NCI-H146 (cell line): ENCODE measurements at regions not wholly inside any gene's neighbourhood (a gene's known extent, or its start where the extent isn't known, plus 50 kb on each side); places are given as distances from the start of the nearest gene placed in this dataset.
"Not testable (repeated sequence)": the region's sequence is repeated elsewhere in the genome, so short reads cannot be mapped to it uniquely, and the experiment has no call there.

Source experiments
- DNase-seq: peaks from one replicate; lab custom pipeline; 2025; lab: John Stamatoyannopoulos, UW

DNA sequence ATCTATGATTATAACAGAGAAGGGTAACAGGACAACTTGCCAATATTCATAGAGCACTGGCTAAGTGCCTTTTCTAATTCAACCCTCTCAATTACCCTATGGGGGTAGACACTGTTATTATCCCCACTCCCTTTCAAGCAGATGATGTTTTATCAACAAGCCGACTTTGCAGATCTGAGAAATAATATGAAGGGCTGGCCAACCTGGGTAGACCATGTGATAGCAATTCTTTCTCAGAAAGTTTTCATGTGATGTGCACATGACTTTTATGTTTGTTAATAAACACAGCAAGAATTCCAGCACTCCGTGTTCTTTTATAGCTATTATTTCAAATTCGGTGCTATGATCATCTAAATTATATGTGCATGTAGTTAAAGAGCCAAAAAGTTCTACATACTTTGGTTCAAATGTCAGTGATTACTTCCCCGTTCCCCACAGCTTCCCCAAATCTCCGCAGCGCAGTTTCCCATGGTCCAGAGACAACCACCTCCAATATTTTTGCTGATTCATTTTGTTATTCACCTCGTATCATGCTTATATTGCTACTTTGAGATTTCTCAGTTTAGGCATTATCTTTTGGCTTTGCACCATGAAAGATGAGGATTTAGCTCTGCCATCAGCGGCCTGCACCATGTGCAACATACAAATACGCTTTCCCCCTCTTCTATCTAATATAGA, 96.7 kb upstream of the GADD45A start:
- DNase-seq = no peak

DNA sequence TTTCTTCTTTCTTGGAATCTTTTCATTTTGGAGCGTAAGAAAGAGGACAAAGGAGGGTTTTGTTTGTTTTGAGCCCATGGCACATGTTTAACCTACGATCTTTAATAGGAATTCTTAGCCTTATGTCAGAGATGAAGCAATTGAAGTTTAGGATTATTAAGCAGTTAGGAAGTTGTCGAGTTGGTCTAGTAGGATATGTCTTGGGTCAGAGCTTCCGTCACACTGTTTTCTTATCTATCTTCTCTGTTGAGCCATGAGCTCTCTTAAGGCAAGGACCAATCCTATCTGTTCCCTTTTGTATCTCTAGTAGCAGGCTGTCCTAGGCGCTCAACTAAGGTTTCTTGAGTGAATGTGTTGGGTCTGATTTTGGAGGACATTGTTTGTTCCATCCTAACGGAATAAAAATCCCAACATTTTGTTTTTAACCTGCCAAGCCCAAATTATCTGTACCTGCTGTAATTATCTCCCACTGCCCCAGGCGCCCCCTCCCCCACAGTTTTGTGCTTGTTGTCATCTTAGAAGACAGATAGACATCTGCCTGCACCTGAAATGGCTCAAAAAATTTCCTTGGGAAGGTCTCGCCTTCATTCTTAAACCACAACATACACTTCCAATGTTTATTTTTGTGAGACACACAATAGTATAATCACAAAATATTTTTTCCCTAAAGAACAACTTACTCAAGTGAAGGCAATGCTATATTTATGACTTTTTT, 95.3 kb upstream of the GADD45A start:
- no peak for DNase-seq

DNA sequence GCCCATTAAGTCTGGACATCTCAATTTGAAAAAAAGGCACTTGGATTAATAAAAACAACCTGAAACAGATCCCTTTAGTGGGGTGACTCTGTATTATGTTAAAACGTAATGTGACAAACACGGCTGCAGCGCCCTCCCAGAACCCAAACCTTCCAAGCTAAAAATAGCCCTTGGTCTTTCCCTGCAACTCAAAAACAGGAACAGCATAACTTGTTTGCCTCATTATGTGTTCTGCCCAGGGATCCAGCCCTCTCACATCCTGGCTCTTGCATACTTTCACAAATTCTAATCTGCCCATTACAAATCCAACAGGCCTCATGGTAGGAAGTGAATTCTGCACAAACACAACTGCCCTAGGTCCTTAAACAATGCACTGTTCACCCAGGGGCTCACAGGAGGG, 94.7 kb upstream of the GADD45A start:
- no peak for DNase-seq

DNA sequence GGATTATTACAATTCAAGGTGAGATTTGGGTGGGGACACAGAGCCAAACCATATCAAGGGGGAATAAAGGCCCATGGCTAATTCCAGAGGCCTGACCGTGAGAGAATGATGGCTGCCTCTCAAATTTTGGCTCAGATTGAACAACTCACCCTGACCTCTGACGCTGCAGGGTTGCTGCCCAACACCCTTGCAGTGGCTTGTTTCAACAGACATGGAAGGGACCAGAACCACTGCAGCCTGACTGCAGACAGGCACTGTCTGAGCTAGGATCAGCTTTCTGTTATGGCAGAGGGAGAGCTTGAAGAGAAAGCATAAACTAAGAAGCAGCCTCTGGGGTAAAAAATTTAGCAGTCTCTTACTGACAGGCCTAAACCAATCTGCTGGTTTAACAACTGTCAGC, 90.2 kb upstream of the GADD45A start:
- no peak for DNase-seq

DNA sequence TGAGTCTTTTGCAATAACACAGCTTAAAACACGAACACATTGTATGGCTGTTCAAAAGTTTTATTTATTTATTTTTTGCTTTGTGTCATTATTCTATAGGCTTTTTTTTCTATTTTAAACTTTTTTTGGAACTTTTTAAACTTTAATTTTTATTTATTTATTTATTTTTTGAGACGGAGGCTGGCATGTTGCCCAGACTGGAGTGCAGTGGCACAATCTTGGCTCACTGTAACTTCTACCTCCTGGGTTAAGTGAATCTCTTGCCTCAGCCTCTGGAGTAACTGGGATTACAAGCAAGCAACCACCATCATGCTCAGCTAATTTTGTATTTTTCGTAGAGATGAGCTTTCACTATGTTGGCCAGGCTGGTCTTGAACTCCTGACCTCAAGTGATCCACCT, 88.3 kb upstream of the GADD45A start:
- DNase-seq = no peak

DNA sequence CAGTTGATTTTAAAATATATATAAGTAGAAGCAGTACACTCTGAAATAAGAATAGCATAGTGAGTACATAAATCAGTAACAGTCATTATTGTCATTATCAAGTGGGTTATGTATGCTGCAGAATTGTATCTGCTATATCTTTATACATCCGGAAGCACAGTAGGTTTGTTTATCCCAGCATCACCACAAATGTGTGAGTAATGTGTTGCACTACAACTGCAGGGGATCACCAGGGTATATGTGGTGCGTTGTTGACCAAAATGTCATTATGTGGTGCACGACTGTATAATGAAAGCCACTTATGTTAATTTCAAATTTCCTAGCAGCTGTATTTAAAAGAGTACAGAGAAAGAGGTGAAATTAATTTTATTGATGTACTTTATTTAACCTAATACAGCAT, 87.7 kb upstream of the GADD45A start:
- DNase-seq = peak; percentile 37

DNA sequence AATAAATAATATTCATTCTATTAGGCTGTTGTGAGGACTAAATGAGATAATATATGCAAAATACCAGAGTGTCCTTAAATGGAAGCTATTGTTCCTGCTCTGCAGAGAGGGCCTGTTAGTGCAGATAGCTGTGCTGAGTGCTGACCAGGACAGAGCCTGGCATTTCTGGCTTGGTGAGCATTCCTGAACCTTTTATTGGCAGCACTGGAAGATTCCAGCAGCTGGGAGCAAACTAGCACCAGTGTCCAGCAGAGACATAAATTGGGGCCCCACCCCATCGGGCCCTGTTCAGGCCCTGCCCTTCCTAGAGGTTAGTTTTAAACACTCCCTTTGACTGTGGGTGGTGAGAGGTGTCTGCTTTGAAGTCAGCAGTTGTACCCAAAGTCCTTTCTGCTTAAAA, 85.9 kb upstream of the GADD45A start:
- DNase-seq = no peak

DNA sequence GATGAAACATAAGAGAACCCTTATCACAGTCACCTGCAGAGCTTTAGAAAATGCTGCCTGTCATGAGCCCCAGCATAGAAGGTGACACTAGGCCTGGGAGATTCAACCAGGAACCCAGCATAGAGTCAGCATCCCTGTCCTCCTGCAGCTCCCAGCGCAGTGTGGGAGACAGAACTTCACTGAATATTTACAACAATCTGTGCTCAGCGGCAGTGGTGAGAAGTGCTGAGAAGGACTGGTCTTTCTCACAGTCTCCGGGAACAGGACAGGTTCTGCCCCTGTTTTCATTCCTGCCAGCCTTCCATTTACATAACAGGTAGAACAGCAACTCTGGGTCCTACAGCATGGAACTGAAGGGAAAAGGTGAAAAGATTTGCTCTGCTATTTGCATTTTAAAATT, 83.5 kb upstream of the GADD45A start:
- DNase-seq = peak; percentile 87

DNA sequence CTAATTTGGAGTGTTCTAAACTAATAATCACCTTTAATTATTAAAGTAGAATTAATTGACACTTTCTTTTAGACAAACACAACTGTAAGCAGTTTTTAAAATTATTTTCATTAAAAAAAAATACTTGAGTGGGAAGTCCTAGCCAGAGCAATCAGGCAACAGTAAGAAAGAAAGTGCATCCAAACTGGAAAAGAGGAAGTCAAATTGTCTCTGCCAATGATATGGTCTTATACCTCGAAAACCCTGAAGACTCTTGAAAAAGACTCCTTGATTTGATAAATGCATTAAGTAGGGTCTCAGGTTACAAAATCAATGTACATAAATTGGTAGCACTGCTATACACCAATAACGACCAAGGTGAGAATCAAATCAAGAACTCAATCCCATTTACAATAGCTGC, 83.0 kb upstream of the GADD45A start:
- no peak for DNase-seq

DNA sequence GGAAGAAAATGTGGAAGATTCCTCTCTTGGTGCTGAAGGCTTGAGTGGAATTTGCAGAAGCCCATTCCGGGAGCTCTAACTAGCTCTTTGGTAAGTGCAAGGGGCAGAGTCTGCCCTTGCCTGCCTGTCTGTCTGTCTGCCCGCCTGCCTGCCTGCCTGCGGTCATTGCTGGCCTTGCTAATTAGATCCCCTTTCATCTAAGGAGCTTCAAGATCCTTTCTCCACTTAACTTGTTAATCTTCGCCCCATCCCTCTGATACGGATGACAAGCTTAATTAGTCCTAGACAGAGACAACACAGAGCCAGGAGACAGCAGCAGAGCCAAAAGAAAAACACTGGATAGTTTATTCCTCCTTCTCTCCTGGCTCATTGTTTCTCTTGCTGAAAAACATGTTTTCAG, 80.2 kb upstream of the GADD45A start:
- DNase-seq = no peak

DNA sequence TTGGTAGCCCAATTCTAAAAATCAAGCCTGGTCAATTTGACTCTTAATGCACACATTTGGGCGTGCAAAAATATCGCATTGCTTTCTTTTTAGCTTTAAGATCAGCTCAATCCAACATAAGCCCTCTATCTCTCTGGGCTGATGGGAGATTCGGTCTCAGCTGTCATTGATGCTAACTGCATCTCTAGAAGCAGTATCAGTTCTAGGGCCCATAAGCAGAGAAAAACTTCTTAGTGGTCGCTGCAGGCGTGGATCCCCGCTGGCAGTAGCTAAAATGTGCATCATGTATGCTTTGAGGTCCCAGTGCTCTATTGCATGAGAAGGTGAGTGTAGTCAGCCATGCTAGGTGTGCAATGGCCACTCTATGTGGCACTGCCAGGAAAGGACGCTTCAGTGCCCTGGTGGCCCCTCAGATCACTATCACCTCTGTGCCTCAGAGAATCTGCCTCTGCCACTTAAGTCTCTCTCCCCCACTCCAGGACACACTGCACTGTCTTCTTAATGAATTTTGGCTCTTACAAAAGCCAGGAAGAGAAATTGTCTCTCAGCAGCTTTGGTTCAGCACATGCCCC, 79.7 kb upstream of the GADD45A start:
- no peak for DNase-seq

DNA sequence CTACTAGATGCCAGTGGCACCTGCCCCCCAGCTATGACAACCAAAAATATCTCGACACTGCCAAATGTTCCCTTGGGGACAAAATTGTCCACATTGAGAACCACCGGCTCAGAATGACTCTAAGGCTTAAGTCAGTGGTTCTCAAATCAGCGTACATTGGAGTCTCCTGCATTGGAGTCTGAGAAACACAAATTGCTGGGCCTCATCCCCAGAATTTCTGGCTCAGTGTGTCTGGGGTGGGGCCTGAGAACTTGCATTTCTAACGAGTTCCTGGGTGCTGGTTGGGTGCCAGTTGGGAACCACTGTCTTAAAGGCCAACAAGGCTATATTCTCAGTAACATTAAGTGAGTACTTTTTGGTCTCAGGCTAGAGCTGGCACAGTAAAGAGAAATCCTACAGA, 77.7 kb upstream of the GADD45A start:
- DNase-seq = no peak

DNA sequence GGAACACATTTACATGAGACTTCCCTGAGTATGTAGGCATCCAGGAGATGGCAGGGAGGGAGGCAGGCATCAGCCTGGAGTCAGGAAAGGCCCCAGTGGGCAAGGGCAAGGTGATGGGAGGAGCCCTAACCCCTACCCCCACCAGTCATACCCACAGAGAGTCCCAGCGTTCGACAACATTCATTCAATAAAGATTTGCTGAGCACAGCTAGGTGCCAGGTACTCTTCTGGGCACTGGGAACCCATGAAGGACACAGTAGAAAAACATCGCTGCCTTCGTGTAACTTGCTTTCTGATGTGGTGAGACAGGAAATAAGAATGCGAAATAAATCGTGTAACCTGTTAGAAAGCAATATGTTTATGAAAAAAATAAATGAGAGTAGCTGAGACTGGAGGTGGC, 77.3 kb upstream of the GADD45A start:
- no peak for DNase-seq

DNA sequence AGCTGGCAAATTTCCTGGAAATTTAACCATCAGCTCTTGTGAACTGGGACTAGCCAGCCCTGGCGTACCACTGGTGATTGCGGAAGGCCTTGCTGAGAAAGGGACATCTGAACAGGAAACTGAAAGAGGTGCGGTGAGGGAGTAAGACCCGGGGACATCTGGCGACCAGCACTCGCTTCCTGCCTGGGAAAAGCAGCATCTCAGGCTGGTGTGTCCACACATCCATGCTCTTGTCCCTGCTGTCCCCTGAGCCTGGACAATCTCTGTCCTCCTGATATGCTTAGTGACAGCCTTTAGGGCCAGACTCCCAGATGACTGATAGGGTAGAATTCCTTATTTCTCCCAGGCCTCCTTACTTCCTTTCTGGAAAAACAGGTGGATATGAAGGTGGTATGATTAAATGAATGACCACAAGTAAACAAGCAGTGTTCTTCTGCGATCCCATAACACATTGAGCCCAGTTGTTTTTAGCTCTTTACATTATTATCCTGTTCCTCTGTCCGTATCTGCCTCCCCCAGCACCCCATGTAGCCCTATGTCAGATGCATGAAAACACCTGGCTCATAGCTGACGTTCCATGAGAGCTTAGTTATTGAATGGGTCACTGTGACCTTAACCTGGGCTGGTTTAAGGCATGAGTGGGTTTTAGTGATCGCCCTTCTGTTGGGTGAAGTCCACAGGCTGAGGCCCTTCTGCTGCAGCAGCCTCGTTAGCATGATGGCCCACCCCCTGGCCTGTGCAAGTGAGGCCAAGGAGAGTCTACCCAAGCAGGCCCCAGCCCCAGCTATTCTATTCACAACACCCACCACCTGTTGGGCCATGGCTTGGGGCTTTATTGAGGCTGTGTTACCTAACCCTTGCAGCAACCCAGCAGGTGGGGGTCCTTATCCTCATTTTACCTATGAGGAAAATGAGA, 76.1 kb upstream of the GADD45A start:
- no peak for DNase-seq

DNA sequence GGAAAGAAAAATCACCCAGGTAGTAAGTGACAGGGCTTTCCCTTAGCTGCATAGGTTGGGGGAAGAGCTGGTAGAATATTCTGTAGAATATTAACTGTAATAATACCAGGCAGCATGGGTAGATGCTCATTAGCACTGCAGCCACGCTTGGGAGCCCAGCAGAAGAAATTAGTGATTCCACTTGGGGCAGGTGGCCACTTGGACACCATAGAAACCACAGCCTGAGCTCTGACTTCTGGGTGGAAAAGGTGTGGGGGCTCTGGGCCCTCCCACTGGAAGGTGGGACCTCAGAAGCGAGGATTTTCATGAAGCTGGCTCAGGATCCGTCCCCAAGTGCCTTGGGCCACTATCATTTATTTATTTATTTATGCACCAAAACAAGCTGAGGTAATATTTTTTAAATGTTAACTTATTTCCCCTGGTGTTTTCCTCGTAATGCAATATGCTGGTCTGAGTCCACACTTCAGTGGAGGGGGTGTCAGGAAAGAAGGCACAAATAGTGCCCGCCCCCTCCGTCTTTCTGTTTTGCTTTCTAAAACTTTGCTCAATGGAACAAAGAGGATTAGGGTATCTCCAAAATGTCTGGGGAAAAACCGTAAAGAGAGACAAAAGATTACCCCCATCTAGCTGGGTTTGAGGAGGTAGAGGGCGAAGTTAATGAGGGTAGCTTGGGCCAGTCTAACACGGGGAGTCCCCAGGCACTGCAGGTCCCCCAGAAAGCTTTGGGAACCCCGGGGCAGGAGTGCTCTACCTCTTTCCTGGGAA, 75.2 kb upstream of the GADD45A start:
- DNase-seq = no peak

DNA sequence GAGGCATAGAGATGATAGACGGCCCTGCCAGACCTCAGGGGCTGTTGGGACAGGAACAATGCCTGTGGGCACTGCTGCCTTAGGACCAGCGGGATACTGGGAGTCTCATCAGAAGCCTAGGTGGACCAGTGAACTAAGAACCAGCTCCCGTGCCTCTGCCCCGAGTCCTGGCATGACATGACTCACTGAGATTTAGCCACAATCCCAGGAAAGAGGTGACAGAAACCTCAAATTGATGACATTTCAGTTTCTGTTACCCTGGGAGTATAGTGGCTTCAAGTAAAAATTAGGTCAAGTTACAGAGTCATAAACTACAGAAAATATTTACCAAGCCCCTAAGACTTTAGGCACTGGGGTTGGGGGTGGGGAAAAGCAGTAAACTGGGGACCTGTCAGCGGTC, 74.6 kb upstream of the GADD45A start:
- DNase-seq = no peak

DNA sequence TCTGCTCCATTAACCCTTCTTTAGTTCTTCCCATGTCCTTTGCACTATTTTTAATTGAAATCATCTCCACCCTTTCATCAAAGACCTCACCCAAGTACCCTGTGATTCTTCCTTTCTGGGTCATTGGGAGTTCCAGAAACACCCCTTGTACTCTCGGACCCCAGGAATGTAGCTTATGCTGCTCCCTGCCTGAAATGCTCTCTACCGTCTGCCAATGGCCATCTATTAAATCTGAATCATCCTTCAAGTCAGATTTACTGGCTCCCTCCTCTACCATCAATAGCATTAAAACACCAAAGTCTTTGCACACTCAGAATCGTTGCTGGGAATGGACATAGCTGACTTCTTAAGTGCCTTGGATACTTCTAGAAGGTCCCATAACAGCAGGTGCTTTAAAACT, 73.2 kb upstream of the GADD45A start:
- DNase-seq = no peak

DNA sequence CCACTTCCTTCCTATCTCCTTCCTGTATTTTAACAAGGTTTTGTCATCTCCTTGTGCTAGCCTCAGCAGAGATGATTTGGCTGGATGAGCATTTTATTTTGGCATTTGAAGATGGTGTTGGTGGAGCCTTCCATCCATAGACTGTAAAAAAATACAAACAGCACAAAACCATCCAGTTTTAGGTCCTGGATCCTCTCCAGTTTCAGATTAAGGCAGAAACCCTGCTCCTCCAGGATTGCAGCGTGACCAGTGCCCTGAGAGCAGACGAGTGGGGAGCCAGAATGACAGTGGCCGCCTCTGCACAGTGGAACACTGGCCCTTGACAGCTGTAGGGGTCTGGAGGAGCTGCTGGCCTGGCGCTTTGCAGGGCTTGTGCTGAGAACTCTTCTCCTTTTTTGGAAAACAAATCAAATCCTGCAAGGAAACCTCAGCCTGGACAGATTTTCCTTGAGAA, 72.2 kb upstream of the GADD45A start:
- no peak for DNase-seq

DNA sequence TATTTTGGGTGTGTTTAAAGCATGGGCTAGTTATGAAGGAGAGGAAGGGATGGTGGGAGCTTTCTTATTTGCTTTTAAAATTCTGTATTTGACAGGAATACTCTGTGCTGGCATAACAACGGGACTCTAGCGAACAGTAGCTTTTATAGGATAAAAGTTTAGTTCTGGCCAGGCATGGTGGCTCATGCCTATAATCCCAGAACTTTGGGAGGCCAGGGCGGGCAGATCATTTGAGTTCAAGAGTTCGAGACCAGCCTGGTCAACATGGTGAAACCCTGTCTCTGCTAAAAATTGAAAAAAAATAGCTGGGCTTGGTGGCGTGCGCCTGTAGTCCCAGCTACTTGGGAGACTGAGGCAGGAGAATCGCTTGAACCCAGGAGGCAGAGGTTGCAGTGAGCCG, 71.5 kb upstream of the GADD45A start:
- not testable (repeated sequence) for DNase-seq

DNA sequence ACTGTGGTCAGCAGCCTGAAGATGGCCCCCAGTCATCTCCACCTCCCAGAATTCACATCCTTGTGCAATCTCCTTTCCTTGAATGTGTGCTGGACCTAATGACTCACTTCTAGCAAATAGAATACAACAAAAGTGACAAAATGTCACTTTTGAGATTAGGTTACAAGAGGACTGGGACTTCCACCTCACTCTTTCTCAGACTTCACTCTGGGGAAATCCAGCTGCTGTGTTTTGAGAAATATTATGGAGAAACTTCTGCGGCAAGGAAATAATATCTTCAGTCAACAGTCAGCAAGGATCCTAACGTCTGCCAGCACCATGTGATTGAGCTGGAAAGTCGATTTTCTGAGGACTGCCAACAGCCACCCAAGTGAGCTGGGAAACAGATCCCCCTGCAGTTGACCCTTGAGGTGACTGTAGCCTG, 70.5 kb upstream of the GADD45A start:
- no peak for DNase-seq

DNA sequence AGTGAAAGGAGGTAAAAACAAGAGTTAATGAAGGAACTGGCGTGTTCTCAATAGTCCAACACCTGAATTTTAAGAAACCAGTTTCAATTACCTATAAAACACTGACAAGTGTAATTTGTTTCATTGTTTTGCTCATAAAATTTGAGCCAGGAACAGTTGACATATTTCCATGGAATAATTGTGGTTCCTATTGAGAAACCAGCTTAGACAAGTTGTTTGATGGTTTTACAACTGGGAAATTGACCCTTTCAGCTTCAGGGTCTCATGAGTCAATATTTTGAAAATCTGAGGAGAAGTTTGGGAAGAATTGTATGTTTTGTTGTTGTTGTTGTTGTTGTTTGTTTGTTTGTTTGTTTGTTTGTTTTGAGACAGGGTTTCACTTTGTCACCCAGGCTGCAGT, 69.1 kb upstream of the GADD45A start:
- DNase-seq = no peak
